ENCODE measurements at regions not wholly inside any gene's neighbourhood (a gene's known extent, or its start where the extent isn't known, plus 50 kb on each side); places are given as distances from the start of the nearest gene placed in this dataset.
"Not testable (repeated sequence)": the region's sequence is repeated elsewhere in the genome, so short reads cannot be mapped to it uniquely, and the experiment has no call there.

GRCh38 chr13:44711706-44712105, 135.6 kb upstream of the TSC22D1 start:
- WGBS (ENCODE audit: insufficient coverage): 83% methylated on average over 1 of the region's 1 CpG
- intact Hi-C loops (cut with micrococcal nuclease): no loop called here
- H3K4me1 ChIP-seq (ENCODE audit: control insufficient read depth, insufficient read depth, low read length): no peaks in the 10 kb centered on the region

GRCh38 chr13:44710576-44710975, 134.4 kb upstream of the TSC22D1 start:
- no peak for ATAC-seq
- 86% methylated on average over 1 of the region's 2 CpGs for WGBS (ENCODE audit: insufficient coverage)

More at GRCh38 chr13:44711706-44712105, 135.6 kb upstream of the TSC22D1 start:
- no peak for TF ChIP-seq CTCF (IDR thresholded peaks at IDR 0.05)
- no peaks in the 10 kb centered on the region for H3K27me3 ChIP-seq (ENCODE audit: control insufficient read depth, insufficient read depth, low read length)
- no peaks in the 10 kb centered on the region for H3K9me3 Mint-ChIP-seq
- H3K27me3 Mint-ChIP-seq (ENCODE audit: low read depth in 2 of 2): peaks cover 0 to 6% of the 10 kb centered on the region in 2 donors
- DNase-seq: no peak
- no peaks in the 10 kb centered on the region for H3K4me1 Mint-ChIP-seq
- H3K4me3 Mint-ChIP-seq: no peak overlapping the region
- no peak overlapping the region for H3K4me3 ChIP-seq (ENCODE audit: low read length)
- H3K36me3 ChIP-seq (ENCODE audit: control insufficient read depth, insufficient read depth, low read length): no peaks in the 10 kb centered on the region
- H3K9me3 ChIP-seq (ENCODE audit: control insufficient read depth, insufficient read depth, low read length): no peaks in the 10 kb centered on the region
- no peak overlapping the region for H3K27ac ChIP-seq (ENCODE audit: low read length)
- no peak for ATAC-seq
- no peak overlapping the region for H3K27ac Mint-ChIP-seq
- no peaks in the 10 kb centered on the region for H3K36me3 Mint-ChIP-seq

GRCh38 chr13:44704811-44705210, 128.7 kb upstream of the TSC22D1 start:
- H3K36me3 Mint-ChIP-seq; H3K9me3 Mint-ChIP-seq; H3K9me3 ChIP-seq (ENCODE audit: control insufficient read depth, insufficient read depth, low read length); H3K27ac ChIP-seq (ENCODE audit: low read length); H3K4me1 ChIP-seq (ENCODE audit: control insufficient read depth, insufficient read depth, low read length); H3K4me1 Mint-ChIP-seq; H3K4me3 ChIP-seq (ENCODE audit: low read length); H3K36me3 ChIP-seq (ENCODE audit: control insufficient read depth, insufficient read depth, low read length); H3K4me3 Mint-ChIP-seq; H3K27me3 Mint-ChIP-seq (ENCODE audit: low read depth in 2 of 2); H3K27ac Mint-ChIP-seq; intact Hi-C loops (cut with micrococcal nuclease); H3K27me3 ChIP-seq (ENCODE audit: control insufficient read depth, insufficient read depth, low read length); ATAC-seq; DNase-seq: not testable (repeated sequence)
- WGBS (ENCODE audit: insufficient coverage): 100% methylated on average over 3 of the region's 3 CpGs

More at GRCh38 chr13:44710576-44710975, 134.4 kb upstream of the TSC22D1 start:
- no peak for TF ChIP-seq CTCF (IDR thresholded peaks at IDR 0.05)
- Mint-ChIP-seq H3K27ac (no peak overlapping the region), H3K4me3 (no peak overlapping the region), H3K27me3 (ENCODE audit: low read depth in 2 of 2) (peaks cover 0 to 6% of the 10 kb centered on the region in 2 donors), H3K36me3 (no peaks in the 10 kb centered on the region), H3K4me1 (no peaks in the 10 kb centered on the region), H3K9me3 (no peaks in the 10 kb centered on the region)
- H3K27me3 ChIP-seq (ENCODE audit: control insufficient read depth, insufficient read depth, low read length): no peaks in the 10 kb centered on the region
- intact Hi-C loops (cut with micrococcal nuclease): no loop called here
- no peaks in the 10 kb centered on the region for H3K4me1 ChIP-seq (ENCODE audit: control insufficient read depth, insufficient read depth, low read length)
- no peaks in the 10 kb centered on the region for H3K9me3 ChIP-seq (ENCODE audit: control insufficient read depth, insufficient read depth, low read length)
- H3K36me3 ChIP-seq (ENCODE audit: control insufficient read depth, insufficient read depth, low read length): no peaks in the 10 kb centered on the region
- H3K27ac ChIP-seq (ENCODE audit: low read length): no peak overlapping the region
- H3K4me3 ChIP-seq (ENCODE audit: low read length): no peak overlapping the region
- no peak for DNase-seq

- Mint-ChIP-seq H3K4me1 (no peaks in the 10 kb centered on the region), H3K4me3 (no peak overlapping the region), H3K27ac (no peak overlapping the region), H3K36me3 (no peaks in the 10 kb centered on the region), H3K27me3 (ENCODE audit: low read depth in 2 of 2) (peaks cover 5 to 6% of the 10 kb centered on the region in 2 donors), H3K9me3 (no peaks in the 10 kb centered on the region)
- Histone ChIP-seq H3K4me1 (ENCODE audit: control insufficient read depth, insufficient read depth, low read length) (no peaks in the 10 kb centered on the region), H3K4me3 (ENCODE audit: low read length) (no peak overlapping the region), H3K36me3 (ENCODE audit: control insufficient read depth, insufficient read depth, low read length) (no peaks in the 10 kb centered on the region), H3K27ac (ENCODE audit: low read length) (no peak overlapping the region), H3K9me3 (ENCODE audit: control insufficient read depth, insufficient read depth, low read length) (no peaks in the 10 kb centered on the region), H3K27me3 (ENCODE audit: control insufficient read depth, insufficient read depth, low read length) (no peaks in the 10 kb centered on the region)
- DNase-seq: no peak
- no peak for TF ChIP-seq CTCF (IDR thresholded peaks at IDR 0.05)
- intact Hi-C loops (cut with micrococcal nuclease): no loop called here
- 94% methylated on average over 1 of the region's 3 CpGs for WGBS (ENCODE audit: insufficient coverage)
- no peak for ATAC-seq
These were observed 127.2 kb upstream of the TSC22D1 start for GRCh38 chr13:44703371-44703770.
